Fibroblast of pulmonary artery (primary cell): ENCODE measurements at regions not wholly inside any gene's neighbourhood (a gene's known extent, or its start where the extent isn't known, plus 50 kb on each side); places are given as distances from the start of the nearest gene placed in this dataset.
A peak's percentile ranks its signal among the peaks of the same experiment; 100 is the strongest.

ENCODE experiments used
- DNase-seq: peaks from one replicate; pipeline ENCODE4 v3.0.0-alpha.2; 2010; ENCODE audit warnings: low read depth
- H3K4me3 ChIP-seq: replicated peaks from 2 replicates; pipeline ENCODE4 v1.5.1; 2011; ENCODE audit warnings: low read depth, mild to moderate bottlenecking, control low read depth, low read length, moderate library complexity
- CTCF ChIP-seq: IDR thresholded peaks from 2 replicates; pipeline ENCODE4 v1.5.1; 2011; ENCODE audit warnings: mild to moderate bottlenecking, control low read depth, low read length, inconsistent platforms; ENCODE audit errors: missing control alignments

- TF ChIP-seq CTCF, result no peak
- DNase-seq, result no peak
- no peak overlapping the region for H3K4me3 ChIP-seq
These were observed 113.7 kb downstream of the NAB1 start for GRCh38 chr2:190762566-190762965.

GRCh38 chr2:190763100-190763499, 114.2 kb downstream of the NAB1 start:
- DNase-seq, result no peak
- TF ChIP-seq CTCF, result no peak
- no peak overlapping the region for H3K4me3 ChIP-seq

- no peak overlapping the region for H3K4me3 ChIP-seq
- TF ChIP-seq CTCF, result no peak
- peak; percentile 33 for DNase-seq
These were observed 115.1 kb downstream of the NAB1 start for GRCh38 chr2:190763901-190764514.

- peak; percentile 64 for DNase-seq
- no peak overlapping the region for H3K4me3 ChIP-seq
- no peak for TF ChIP-seq CTCF
These were observed 115.0 kb upstream of the GLS start for GRCh38 chr2:190765386-190766173.

- H3K4me3 ChIP-seq, result no peak overlapping the region
- TF ChIP-seq CTCF, result no peak
- DNase-seq, result no peak
These were observed 114.4 kb upstream of the GLS start for GRCh38 chr2:190766174-190766572.

- no peak overlapping the region for H3K4me3 ChIP-seq
- no peak for TF ChIP-seq CTCF
- DNase-seq, result no peak
These were observed 114.0 kb upstream of the GLS start for GRCh38 chr2:190766595-190766994.
